Umbilical cord (tissue), 1 donor: ENCODE measurements at regions not wholly inside any gene's neighbourhood (a gene's known extent, or its start where the extent isn't known, plus 50 kb on each side); places are given as distances from the start of the nearest gene placed in this dataset.

Experiments
- DNase-seq: peaks from one replicate; pipeline ENCODE4 v3.0.0-alpha.2; 2015; ENCODE audit warnings: low spot score

DNA sequence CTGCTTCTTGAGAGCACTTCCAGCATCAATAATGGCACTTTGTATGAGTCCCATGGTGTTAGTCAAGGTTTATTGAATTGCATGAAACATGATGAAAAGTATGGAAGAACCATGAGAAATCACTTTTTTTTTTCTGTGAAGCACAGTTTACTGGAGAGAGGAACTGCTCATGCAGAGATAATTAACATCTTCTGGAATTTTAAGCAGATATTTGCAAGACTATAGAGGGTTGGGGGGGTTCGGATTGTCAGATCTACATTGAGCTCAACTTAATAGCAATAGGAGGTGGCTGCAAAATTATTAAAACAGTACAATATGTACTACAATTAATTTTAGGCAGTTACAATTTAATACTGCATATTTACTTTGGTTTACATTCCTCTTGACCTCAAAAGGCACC is 204.4 kb upstream of the CDH10 start:
- no peak for DNase-seq

DNA sequence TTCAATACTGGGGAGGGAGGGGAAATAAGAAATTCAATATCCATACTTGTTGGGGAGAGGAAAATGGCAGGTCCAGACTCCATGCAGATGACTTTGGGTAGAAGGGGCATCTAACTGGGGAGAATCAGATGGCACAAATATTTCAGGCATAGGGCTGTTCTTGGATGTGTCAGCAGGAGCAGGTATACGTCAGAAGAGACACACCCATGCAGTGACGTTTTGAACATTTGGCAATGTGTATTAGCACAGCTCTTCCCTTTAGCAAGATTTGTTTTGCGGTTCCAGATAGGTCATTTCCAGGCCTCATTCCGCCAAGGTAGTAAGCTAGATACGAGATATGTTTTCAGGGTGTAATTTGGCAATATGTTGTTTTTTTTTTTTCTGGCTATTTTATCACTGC is 187.2 kb upstream of the CDH10 start:
- DNase-seq, result no peak

DNA sequence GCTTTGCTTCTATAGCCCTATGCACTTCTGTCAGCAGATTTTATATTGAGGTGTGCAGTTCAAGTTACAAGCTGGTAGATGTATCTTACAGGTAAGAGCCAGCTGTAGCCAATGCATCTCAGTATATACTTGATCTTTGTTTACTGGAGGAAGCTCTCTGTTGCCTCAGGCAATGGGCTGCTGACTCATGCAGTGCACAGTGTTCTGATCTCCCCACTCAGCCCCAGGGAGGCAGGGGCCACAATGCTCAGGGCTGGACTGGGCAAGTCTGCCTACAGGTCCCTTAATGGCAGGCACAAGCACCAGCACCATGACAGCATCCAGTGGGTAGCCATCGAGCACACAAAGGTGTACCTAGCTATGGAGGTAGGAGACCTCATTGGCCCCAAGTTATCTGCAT is 178.8 kb upstream of the CDH10 start:
- DNase-seq, result no peak

DNA sequence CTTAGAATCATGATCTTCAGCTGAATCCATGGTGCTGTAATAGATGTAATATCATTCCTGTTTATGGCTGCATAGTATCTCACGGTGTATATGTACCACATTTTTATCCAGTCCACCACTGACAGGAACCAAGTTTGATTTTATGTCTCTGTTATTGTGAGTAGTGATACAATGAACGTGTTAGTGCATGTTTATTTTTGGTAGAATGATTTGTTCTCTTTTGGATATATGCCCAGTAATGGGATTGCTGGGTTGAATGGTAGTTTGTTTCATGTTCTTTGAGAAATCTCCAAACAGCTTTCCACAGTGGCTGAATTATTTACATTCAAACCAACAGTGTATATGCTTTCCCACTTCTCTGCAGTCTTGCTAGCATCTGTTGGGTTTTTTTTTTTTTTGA is 175.1 kb upstream of the CDH10 start:
- DNase-seq, result no peak

DNA sequence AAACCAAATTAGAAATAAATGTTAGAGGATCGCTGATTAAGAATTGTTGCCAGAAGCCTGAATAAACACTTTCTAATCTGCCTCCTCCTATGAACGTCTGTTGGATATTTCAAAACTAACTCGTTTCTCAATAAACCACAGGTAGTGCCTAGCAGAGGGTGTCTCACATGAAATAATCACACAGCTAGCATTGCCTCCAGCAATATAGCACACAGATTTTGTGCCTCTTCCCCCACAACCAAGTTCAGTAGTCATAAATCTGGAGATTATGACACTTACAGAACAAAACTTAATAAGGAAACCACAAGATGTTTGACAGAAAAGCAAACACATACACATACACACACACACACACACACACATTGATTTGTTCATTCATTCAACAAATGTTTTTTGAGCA is 173.2 kb upstream of the CDH10 start:
- no peak for DNase-seq

DNA sequence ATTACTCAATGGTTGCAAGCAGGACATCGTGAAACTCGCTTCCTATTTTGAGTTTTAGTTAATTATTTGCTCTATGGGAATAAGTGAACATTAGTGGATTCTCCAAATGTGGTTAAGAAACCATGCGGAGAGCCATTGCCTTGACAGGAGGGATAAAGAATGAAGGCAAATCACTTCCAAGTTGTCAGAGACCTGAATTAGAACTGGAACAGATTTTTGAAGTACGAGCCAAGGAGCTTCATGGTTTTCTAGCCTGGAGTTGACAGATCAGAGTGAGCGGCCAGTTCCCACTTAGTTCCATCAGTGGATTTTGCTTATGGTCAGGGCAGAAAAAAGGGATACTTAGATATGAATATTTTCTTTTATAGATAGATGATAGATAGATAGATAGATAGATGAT is 171.4 kb upstream of the CDH10 start:
- DNase-seq, result no peak

DNA sequence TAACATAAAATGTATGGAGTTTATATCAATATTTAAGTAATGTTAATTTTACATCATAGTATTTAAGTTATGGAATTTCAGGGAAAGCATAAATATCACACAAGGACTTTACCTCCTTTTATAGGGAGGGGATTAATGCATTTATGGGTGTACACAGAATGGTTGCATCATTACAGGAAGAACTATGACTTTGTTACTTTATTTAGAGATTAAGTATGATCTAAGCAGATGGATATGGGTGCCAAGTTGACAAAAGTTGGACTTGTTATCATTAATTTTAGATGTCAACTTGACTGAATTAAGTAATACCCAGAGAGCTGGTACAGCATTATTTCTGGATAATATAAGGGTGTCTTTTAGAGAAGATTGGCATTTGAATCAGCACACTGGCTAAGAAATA is 160.5 kb upstream of the CDH10 start:
- no peak for DNase-seq

DNA sequence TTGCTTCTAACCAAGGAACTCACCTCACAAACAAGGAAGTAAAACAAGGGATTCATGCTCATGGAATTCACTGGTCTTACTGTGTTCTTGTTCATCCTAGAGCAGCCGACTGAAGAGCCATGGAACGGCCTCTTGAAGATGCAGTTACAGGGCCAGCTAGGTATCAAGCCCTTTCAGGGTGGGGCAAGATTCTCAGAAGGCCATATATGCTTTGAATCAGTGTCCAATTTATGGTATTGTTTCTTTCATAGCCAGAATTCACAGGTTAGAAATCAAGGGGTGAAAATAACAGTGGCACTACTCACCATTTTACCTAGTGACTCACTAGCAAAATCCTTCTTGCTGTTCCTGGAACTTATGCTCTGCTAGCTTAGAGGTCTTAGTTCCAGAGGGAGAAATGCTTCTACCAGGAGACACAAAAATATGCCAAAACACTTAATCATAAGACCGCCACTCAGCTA is 159.5 kb upstream of the CDH10 start:
- DNase-seq, result no peak

DNA sequence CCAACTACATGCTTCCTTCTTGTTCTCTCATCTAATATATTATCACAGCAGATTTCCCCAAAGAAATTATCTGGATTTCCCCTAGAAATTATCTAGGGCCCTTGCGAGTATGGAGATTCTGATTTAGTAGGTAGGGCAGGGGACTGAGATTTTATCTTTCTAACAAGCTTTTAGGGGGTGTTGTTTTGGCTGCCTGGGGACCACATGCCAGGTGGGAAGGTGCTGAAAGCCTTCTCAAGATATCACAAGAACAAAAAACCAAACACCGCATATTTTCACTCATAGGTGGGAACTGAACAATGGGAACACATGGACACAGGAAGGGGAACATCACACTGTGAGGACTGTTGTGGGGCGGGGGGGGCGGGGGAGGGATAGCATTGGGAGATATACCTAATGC is 146.5 kb upstream of the CDH10 start:
- DNase-seq, result no peak

DNA sequence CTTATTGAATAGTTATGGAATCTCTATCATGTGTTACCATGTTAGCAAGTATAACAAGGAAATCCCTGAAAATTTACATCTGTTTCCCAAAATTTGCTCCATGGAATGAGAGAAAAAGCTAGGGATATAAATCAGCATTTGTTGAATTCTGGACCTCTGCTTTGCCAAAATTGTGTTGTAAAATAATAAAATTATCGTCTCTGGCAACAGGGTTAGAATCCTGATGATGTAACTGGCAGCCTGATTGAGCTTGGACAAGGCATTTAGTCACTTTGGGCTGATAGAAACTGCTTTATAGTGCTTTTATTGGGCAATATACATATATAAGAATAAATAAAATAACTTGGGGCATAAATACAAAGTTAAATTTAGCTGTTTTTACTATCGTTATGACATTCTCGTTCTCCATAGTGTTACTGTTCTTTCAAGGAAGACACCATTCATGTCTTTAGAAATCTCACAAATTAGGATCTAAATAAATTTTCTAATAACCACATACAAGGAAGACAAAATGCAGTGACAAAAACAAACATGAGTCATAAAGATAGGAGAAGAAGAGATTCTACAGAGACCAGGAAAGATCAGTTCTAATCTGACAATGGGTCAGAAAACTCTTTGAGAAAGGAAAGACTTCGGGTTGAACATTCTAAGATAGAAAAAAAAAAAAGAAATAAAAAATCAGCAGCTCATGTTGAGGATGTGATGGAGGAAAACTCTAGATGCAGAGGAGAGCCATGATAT is 145.0 kb upstream of the CDH10 start:
- DNase-seq, result peak; percentile 23

DNA sequence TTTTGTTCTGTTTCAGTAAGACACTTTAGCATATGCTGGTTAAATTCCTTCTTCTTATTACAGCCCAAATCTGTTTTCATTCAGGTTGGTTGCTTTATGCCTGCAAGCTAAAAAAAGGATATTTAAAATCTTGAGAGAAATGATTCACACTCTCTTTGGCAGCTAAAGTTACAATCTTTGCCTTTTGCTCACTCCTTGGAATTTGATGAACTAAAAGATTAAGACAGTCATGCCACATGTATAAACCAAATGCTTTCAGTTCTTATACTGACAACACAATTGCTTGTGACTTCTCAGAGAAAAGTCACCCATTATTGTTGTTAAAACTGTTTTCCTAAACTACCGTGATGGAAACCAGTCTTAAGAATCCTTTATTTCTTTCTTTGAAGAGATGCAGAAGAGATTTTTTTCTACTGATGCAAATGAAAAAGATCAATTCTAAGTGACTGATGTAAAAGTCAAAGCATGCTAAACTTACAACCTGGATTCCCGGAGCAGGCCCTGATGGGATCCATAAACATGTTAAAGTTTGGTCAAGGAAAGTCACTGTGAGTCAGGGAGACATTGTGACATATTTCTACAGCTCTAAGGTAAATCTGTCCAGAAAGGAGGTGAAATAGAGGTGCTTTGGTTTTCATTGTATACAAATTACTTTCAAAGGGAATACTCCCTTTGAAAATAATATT is 144.2 kb upstream of the CDH10 start:
- DNase-seq, result peak; percentile 75

DNA sequence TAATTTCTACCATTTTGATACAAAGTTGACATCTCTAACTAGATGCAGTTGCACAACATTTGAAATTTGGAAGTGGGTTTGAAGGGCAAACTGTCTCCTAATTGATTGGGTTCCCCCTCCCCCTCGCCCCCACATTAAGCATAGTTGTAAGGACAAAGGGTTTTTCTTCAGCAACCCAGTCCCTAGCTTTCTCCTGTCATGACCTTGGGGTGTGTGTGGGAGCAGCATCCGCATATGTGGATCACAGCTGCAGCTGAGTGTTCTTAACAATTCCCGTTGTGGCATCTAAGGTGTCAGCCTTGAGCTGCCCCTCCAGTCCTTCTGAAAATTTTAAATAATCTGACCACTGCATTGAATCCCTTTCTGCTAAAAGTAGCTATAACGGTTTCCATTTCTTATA is 141.3 kb upstream of the CDH10 start:
- DNase-seq, result no peak

DNA sequence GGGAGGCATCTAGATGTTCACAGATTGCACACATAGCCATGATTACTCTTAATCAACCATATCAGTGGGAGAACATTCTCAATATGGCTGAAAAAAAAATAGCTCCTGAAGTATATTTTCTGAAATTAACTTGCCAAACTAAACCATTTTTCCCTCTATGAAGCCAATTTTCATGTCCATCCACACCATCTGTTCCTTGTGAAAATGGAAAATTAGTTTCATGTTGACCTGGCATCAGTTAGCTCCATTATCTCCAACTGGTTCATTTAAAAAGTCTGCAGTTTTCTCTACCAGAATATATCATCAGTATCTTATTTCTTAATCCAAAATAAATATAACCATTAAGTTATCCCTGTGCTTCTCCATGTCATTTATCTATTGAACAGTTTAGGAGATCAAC is 138.8 kb upstream of the CDH10 start:
- no peak for DNase-seq

DNA sequence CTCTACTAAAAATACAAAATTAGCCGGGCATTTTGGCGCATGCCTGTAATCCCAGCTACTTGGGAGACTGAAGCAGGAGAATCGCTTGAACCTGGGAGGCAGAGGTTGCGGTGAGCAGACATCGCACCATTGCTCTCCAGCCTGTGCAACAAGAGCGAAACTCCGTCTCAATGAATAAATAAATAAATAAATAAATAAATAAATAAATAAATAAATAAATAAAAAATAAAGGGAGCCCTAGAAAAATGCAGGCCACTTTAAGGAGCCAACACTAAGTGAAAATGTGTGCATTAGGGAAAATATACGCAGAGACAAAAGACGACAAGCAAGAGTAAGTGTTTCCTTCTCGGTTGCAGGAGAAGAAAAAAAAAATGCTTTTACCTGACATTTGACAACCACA is 132.6 kb upstream of the CDH10 start:
- DNase-seq, result no peak

DNA sequence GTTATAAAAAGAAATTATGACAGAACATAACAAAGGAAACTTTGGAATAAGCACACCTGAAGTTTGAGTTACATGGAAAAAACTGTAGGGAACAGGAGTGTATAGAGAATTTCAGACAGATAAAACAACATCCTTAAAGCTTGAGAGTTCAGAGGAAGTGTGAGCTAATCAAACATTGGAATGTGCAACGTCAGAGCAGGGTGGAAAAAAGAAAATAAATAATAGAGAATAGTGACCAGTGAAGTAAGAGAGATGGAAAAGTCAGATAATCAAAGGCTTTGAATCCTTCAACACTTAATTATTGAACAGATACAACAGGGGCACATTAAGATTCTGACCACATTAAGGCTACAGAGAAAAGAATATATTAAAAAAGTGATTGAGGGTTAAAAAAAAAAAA is 128.5 kb upstream of the CDH10 start:
- DNase-seq, result peak; percentile 4

DNA sequence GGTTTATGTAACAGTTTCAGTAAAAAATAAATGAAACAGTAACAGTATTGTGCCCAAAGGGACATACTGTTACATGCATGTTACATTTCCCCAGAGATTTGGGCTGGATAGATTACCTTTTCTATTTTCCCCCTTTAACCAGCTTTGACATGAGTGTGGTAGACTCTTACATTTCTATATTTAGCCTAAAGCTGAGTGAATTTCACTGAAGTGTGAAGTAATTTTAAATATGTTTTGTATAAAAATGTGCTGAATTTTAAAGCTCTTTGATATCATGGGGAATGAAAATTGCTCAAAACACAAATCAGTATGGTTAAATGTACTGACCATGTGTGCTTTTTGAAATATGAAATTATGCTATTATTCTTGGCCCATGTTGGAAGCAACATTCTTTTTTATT is 122.3 kb upstream of the CDH10 start:
- DNase-seq, result no peak

DNA sequence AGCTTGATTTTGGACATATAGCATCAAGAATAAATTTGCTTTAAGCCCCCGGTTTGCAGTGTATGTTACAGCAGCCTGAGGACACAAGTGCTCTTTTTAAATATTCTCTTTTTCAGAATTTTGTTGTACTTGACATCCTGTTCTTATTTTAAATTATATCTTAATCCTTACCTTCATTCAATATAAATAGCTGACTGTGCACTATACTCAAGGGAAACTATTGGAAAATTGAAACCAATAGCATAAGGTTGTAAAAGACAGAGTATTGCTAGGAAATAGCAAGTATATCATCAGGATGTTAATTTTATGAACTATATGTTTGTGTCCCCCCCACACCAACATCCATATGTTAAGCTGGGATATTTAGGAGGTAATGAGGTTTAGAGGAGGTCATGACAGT is 120.4 kb upstream of the CDH10 start:
- DNase-seq, result no peak

DNA sequence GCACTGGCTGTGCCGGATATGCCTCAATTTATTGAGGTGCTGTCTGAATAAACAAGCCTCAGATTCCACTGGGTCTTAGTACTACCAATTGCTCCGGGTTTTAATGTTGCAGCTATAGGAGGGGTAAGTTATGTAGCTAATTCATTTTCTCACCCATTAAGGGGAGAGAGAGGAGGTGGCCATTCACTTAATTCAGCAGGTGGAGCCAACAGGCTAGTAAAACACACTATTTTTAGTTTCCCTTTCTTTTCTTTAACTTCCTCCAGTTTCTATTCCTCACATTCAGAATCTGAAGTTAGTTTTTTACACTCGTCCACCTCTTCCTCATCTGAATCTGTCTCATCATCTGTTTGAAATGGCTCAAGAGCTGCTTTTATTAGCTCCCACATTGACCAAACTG is 105.6 kb upstream of the CDH10 start:
- DNase-seq, result no peak

DNA sequence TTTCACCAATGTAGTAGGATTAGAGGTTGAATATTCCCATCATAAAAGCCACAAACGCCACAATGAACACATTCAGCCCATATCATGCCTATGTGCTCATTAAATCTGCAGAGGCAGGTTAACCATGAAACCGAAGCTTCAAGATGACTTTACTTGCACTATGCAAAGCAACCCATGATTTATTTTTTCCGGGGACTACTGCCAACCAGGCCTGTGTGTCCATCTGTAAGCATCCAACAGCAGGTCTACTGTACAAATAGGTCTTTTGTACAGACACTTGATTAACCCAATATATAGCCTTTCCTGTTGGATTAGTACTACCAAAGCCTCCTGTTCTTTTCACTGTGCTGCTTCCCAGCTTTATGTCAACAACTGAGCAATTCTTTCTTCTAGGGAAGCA is 104.9 kb upstream of the CDH10 start:
- DNase-seq, result no peak

DNA sequence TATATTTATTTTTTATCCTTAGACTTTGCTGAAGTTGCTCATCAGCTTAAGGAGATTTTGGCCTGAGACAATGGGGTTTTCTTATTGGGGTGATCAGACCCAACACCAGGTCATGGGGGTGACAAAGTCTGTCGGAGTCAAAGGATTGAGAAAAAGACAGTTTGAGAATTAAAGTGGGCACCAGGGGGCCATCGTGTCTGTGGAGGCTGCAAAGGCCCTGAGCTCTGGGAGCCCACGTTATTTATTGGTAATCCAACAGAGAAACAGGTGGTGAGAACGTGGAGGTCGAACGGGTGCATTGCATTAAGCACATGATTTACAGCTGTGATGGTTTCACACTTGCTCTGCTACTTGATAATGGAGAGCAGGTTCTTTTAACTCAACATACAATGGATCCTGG is 102.5 kb upstream of the CDH10 start:
- no peak for DNase-seq

DNA sequence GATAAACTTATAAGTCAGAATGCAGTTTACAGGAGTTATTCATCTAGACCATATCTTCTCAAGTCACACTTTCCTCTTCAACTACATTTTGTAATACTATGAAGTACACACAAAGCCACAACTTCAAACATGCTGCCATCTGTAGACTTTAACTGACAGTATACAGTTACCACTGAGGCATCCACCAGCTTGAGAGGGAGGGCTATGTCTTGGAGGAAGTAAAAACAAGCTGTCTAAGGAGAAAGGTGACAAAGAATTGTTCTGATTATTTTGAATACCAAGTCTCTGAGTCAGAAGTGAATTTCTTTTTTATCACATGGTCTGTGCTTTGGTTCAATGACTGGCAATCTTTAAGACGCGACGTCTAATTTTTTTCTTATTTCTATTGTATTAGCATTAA is 97.6 kb upstream of the CDH10 start:
- DNase-seq, result no peak

DNA sequence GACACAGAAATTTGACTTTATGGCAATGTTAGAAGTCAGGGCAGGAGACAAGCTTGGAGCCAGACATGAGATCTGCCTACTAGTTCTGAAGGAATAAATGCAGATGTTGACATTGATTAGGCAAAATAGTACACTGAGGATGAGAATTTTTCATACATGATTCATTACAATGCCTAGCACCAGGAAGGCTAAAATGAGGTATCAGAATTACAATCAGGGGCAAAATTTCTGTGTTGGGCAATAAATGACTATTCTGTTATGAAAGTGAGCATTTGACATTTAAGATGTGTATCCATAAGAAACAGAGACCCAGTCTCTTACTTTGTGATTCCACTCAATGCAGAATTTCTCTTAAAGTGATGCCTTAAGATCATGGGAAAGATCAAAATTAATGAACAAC is 92.4 kb upstream of the CDH10 start:
- DNase-seq, result no peak

DNA sequence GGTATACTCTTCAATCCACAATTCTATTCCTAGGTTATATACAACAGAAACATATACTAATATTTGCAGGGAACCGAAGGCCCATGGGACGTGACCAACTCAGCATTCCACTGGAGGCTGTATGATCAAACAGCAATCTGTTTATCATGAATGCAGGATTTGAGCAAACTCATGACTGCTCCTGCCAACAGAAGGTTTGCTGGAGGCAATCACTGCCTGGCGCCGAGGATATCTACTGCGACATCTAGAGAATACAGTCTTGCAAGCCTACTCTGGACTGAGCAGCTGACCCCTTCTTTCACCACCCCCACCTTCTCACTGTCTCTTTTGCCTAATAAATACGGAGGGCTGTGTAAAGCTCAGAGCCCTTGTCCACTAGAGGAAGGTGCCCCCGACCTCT is 90.5 kb upstream of the CDH10 start:
- DNase-seq, result no peak

DNA sequence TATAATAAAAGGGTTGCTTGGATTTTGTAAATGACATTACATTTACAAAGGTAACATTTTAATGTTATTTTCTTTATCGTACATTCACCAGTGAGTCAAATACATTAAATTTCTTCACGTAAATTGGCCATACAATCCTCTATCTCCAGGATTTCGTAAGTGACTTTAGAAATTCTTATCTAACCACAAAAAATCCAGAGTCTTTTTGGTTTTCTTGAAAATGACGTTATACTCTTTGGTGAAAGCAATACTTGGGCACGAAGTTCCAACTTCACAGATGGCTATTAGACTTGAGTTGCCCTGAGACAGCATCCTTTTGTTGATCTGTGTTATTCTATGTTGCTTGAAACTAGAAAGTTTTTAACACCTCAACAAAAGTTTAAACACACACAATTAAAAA is 87.4 kb upstream of the CDH10 start:
- no peak for DNase-seq
